ENCODE measurements at regions not wholly inside any gene's neighbourhood (a gene's known extent, or its start where the extent isn't known, plus 50 kb on each side); places are given as distances from the start of the nearest gene placed in this dataset.
A peak's percentile ranks its signal among the peaks of the same experiment; 100 is the strongest.

GRCh38 chr13:33446821-33447725 lies 161.5 kb upstream of the STARD13 start:
- no peaks in the 10 kb centered on the region for H3K27me3 ChIP-seq
- peak overlapping the region in 2 of 4 donors; percentile 1 to 27 for H3K27ac ChIP-seq
- peak in 3 of 4 donors; percentile 10 to 18 (median 17) for DNase-seq
- TF ChIP-seq POLR2A (IDR thresholded peaks at IDR 0.05): no peak
- peaks cover 11% of the 10 kb centered on the region for H3K4me1 ChIP-seq
- H3K9me3 ChIP-seq: no peaks in the 10 kb centered on the region
- intact Hi-C loops (cut with DNase I): no loop called here
- no peak overlapping the region for H3K4me3 ChIP-seq
- no peaks in the 10 kb centered on the region for H3K36me3 ChIP-seq (replicated peaks in 1 of 2; ENCODE audit: insufficient read depth in 1 of 2, low read depth in 2 of 2)
- 54 to 60% methylated on average over 5 of the region's 5 CpGs for WGBS, 2 donors
- no peak for ATAC-seq

- intact Hi-C loops (cut with DNase I): no loop called here
- no peaks in the 10 kb centered on the region for H3K36me3 ChIP-seq (replicated peaks in 1 of 2; ENCODE audit: insufficient read depth in 1 of 2, low read depth in 2 of 2)
- DNase-seq: no peak
- H3K4me3 ChIP-seq: no peak overlapping the region
- H3K27me3 ChIP-seq: no peaks in the 10 kb centered on the region
- no peak for ATAC-seq
- H3K27ac ChIP-seq: no peak overlapping the region
- TF ChIP-seq POLR2A (IDR thresholded peaks at IDR 0.05): no peak
- no peak for TF ChIP-seq CTCF (IDR thresholded peaks at IDR 0.05)
- WGBS, 2 donors: 98 to 100% methylated on average over 1 of the region's 1 CpG
- peaks cover 18% of the 10 kb centered on the region for H3K4me1 ChIP-seq
- H3K9me3 ChIP-seq: no peaks in the 10 kb centered on the region
Measured at GRCh38 chr13:33448889-33449288, 163.3 kb upstream of the STARD13 start.

- no peaks in the 10 kb centered on the region for H3K27me3 ChIP-seq
- ATAC-seq (no peak), DNase-seq (no peak)
- H3K27ac ChIP-seq: no peak overlapping the region
- WGBS, 2 donors: 88 to 90% methylated on average over 6 of the region's 6 CpGs
- intact Hi-C loops (cut with DNase I): no loop called here
- H3K4me1 ChIP-seq: peaks cover 13% of the 10 kb centered on the region
- no peaks in the 10 kb centered on the region for H3K36me3 ChIP-seq (replicated peaks in 1 of 2; ENCODE audit: insufficient read depth in 1 of 2, low read depth in 2 of 2)
- no peaks in the 10 kb centered on the region for H3K9me3 ChIP-seq
- TF ChIP-seq CTCF (IDR thresholded peaks at IDR 0.05) (no peak), POLR2A (IDR thresholded peaks at IDR 0.05) (no peak)
- no peak overlapping the region for H3K4me3 ChIP-seq
Measured at GRCh38 chr13:33450956-33451709, 165.6 kb upstream of the STARD13 start.

GRCh38 chr13:33452873-33453517 lies 167.4 kb upstream of the STARD13 start:
- intact Hi-C loops (cut with DNase I): no loop called here
- no peak for ATAC-seq

More at GRCh38 chr13:33452873-33453517, 167.4 kb upstream of the STARD13 start:
- Histone ChIP-seq H3K27me3 (no peaks in the 10 kb centered on the region), H3K4me3 (no peak overlapping the region), H3K27ac (no peak overlapping the region), H3K9me3 (no peaks in the 10 kb centered on the region), H3K36me3 (replicated peaks in 1 of 2; ENCODE audit: insufficient read depth in 1 of 2, low read depth in 2 of 2) (no peaks in the 10 kb centered on the region), H3K4me1 (peaks cover 7% of the 10 kb centered on the region)
- TF ChIP-seq CTCF (IDR thresholded peaks at IDR 0.05) (no peak), POLR2A (IDR thresholded peaks at IDR 0.05) (no peak)
- DNase-seq: peak in 1 of 4 donors; percentile 21
- 83% methylated on average over 2 of the region's 2 CpGs for WGBS, 2 donors
